ENCODE measurements at regions not wholly inside any gene's neighbourhood (a gene's known extent, or its start where the extent isn't known, plus 50 kb on each side); places are given as distances from the start of the nearest gene placed in this dataset.

GRCh38 chr12:71061451-71061850 is 96.3 kb downstream of the TSPAN8 start:
- TF ChIP-seq CTCF (IDR thresholded peaks at IDR 0.05), result no peak
- TF ChIP-seq POLR2A (IDR thresholded peaks at IDR 0.05), result no peak
